ENCODE measurements at regions not wholly inside any gene's neighbourhood (a gene's known extent, or its start where the extent isn't known, plus 50 kb on each side); places are given as distances from the start of the nearest gene placed in this dataset.

- no peak overlapping the region for H3K4me3 ChIP-seq
- H3K4me1 ChIP-seq (replicated peaks): no peaks in the 10 kb centered on the region
- no peaks in the 10 kb centered on the region for H3K36me3 ChIP-seq
- no peak for DNase-seq (ENCODE audit: low spot score)
- WGBS: 91% methylated on average over 4 of the region's 4 CpGs
- no peaks in the 10 kb centered on the region for H3K9me3 ChIP-seq
- H3K27me3 ChIP-seq (replicated peaks; ENCODE audit: insufficient read depth): no peaks in the 10 kb centered on the region
- TF ChIP-seq, protein P1, sequence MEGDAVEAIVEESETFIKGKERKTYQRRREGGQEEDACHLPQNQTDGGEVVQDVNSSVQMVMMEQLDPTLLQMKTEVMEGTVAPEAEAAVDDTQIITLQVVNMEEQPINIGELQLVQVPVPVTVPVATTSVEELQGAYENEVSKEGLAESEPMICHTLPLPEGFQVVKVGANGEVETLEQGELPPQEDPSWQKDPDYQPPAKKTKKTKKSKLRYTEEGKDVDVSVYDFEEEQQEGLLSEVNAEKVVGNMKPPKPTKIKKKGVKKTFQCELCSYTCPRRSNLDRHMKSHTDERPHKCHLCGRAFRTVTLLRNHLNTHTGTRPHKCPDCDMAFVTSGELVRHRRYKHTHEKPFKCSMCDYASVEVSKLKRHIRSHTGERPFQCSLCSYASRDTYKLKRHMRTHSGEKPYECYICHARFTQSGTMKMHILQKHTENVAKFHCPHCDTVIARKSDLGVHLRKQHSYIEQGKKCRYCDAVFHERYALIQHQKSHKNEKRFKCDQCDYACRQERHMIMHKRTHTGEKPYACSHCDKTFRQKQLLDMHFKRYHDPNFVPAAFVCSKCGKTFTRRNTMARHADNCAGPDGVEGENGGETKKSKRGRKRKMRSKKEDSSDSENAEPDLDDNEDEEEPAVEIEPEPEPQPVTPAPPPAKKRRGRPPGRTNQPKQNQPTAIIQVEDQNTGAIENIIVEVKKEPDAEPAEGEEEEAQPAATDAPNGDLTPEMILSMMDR (IDR thresholded peaks at IDR 0.05): no peak
- TF ChIP-seq POLR2A (IDR thresholded peaks at IDR 0.05): no peak
- TF ChIP-seq POLR2AphosphoS5 (IDR thresholded peaks at IDR 0.05): no peak
- intact Hi-C loops (cut with DNase I): no loop called here
- no peak overlapping the region for H3K27ac ChIP-seq
Measured at GRCh38 chr12:105744371-105745058, 394.2 kb downstream of the NUAK1 start.

DNA sequence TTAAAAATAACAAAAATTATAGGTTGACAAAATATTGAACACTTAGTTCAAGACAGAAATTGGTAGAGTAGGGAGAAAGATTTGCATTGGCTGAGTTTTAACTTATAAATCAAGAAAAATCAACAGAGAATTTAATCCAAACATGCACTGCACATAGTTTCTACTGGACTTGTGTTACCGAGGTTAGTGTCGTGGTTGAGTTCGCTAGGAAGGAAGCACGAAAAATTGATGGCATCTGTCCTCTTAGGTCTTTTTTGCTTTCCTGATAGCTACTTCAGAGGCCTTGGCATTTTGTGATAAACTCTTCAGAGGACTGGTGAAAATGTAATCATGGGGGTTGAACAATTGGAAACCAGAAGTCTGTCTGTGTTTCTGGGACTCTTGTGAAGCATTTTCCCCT, 392.9 kb downstream of the NUAK1 start:
- intact Hi-C loops (cut with DNase I): no loop called here
- no peak for DNase-seq (ENCODE audit: low spot score)
- 94% methylated on average over 4 of the region's 4 CpGs for WGBS
- H3K9me3 ChIP-seq: no peaks in the 10 kb centered on the region
- TF ChIP-seq, protein P1 (IDR thresholded peaks at IDR 0.05): no peak
- TF ChIP-seq POLR2AphosphoS5 (IDR thresholded peaks at IDR 0.05) (no peak), POLR2A (IDR thresholded peaks at IDR 0.05) (no peak)
- no peak overlapping the region for H3K4me3 ChIP-seq
- no peak overlapping the region for H3K27ac ChIP-seq
- no peaks in the 10 kb centered on the region for H3K27me3 ChIP-seq (replicated peaks; ENCODE audit: insufficient read depth)
- H3K36me3 ChIP-seq: no peaks in the 10 kb centered on the region
- no peaks in the 10 kb centered on the region for H3K4me1 ChIP-seq (replicated peaks)

- DNase-seq (ENCODE audit: low spot score): peak; percentile 20
- Histone ChIP-seq H3K4me1 (replicated peaks) (no peaks in the 10 kb centered on the region), H3K27me3 (replicated peaks; ENCODE audit: insufficient read depth) (no peaks in the 10 kb centered on the region), H3K9me3 (no peaks in the 10 kb centered on the region), H3K36me3 (no peaks in the 10 kb centered on the region), H3K27ac (peak overlapping the region in 1 of 2 donors; percentile 7), H3K4me3 (no peak overlapping the region)
- TF ChIP-seq, protein P1 (IDR thresholded peaks at IDR 0.05): no peak
- peak; percentile 29 for TF ChIP-seq POLR2AphosphoS5 (IDR thresholded peaks at IDR 0.05)
- intact Hi-C loops (cut with DNase I): no loop called here
- 27% methylated on average over 9 of the region's 9 CpGs for WGBS
Measured at GRCh38 chr12:105748806-105749600, 389.8 kb downstream of the NUAK1 start.

GRCh38 chr12:105750096-105750495, 388.7 kb downstream of the NUAK1 start:
- no peak overlapping the region for H3K27ac ChIP-seq
- TF ChIP-seq, protein P1 (IDR thresholded peaks at IDR 0.05): no peak
- no peak for TF ChIP-seq POLR2A (IDR thresholded peaks at IDR 0.05)
- no peak for TF ChIP-seq POLR2AphosphoS5 (IDR thresholded peaks at IDR 0.05)
- intact Hi-C loops (cut with DNase I): no loop called here

More at GRCh38 chr12:105750096-105750495, 388.7 kb downstream of the NUAK1 start:
- Histone ChIP-seq H3K9me3 (no peaks in the 10 kb centered on the region), H3K4me3 (no peak overlapping the region), H3K27me3 (replicated peaks; ENCODE audit: insufficient read depth) (no peaks in the 10 kb centered on the region), H3K36me3 (no peaks in the 10 kb centered on the region), H3K4me1 (replicated peaks) (no peaks in the 10 kb centered on the region)
- WGBS: 96% methylated on average over 2 of the region's 2 CpGs
- no peak for DNase-seq (ENCODE audit: low spot score)
